ENCODE measurements at regions not wholly inside any gene's neighbourhood (a gene's known extent, or its start where the extent isn't known, plus 50 kb on each side); places are given as distances from the start of the nearest gene placed in this dataset.

DNA sequence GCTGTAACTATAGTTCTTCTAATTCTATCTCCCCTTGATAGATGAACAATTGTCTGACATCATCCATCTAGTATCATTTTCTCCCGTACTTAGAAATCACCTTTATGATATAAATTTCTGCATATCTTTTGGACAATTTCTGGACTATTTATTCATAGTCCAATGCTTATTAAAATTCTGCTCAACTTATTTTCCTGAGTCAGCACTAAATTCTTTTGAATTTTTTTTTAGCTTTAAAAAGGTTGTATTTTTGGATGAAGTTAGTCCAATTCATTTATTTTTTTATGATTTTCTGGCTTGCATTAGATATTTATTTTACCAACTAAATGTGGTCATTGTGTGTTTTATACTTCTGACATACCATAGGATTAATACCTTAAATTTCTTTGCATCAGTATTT lies 538.5 kb upstream of the DCC start:
- no peaks in the 10 kb centered on the region for H3K4me1 Mint-ChIP-seq
- TF ChIP-seq, protein P1, sequence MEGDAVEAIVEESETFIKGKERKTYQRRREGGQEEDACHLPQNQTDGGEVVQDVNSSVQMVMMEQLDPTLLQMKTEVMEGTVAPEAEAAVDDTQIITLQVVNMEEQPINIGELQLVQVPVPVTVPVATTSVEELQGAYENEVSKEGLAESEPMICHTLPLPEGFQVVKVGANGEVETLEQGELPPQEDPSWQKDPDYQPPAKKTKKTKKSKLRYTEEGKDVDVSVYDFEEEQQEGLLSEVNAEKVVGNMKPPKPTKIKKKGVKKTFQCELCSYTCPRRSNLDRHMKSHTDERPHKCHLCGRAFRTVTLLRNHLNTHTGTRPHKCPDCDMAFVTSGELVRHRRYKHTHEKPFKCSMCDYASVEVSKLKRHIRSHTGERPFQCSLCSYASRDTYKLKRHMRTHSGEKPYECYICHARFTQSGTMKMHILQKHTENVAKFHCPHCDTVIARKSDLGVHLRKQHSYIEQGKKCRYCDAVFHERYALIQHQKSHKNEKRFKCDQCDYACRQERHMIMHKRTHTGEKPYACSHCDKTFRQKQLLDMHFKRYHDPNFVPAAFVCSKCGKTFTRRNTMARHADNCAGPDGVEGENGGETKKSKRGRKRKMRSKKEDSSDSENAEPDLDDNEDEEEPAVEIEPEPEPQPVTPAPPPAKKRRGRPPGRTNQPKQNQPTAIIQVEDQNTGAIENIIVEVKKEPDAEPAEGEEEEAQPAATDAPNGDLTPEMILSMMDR (IDR thresholded peaks at IDR 0.05; ENCODE audit: unreplicated experiment in 3 of 3): no peak
- H3K27me3 Mint-ChIP-seq (ENCODE audit: low read depth): peaks cover 4% of the 10 kb centered on the region
- H3K4me3 Mint-ChIP-seq: no peak overlapping the region
- H3K36me3 Mint-ChIP-seq (ENCODE audit: low read depth): no peaks in the 10 kb centered on the region
- peaks cover 5% of the 10 kb centered on the region for H3K9me3 Mint-ChIP-seq
- H3K27ac Mint-ChIP-seq: no peak overlapping the region

DNA sequence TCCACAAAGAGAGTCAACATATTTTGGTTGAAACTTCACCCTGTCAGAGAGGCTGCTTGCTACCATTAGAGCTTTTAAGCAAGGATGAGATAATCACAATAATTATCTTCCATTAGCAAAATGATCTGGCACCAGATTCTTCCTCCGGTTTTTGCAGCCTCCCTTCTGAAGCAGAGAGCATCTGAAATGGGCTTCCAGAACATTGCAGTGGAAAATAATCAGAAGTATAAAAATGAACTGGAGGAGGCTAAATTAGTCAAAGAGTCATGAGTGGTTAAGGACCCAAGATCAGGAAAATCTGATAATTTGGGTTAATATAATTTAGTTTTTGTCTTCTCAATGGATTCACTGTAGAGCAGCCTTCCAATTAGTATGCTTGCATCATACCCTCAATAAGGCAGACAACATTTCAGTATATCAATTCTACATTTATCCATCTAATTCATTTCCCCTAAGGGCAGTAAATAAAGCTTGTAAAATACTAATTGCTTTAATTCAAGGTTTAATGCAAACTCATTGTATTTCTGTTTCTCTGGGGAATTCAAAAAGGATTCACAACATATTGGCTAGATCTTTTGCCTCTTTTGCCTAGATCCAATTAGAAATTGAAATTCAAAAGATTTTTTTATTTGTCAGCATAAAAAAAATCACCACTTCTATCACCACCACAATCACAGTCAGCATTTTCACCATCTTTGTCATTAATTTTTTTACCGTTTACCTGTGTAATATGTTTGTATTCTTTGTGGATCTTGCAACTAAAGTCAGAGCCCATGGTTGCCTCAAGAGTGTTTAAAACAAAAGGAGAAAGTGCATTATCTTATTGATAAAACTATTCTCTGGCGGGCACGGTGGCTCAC lies 537.2 kb upstream of the DCC start:
- no peak overlapping the region for H3K27ac Mint-ChIP-seq
- no peak overlapping the region for H3K4me3 Mint-ChIP-seq
- H3K4me1 Mint-ChIP-seq: no peaks in the 10 kb centered on the region
- no peaks in the 10 kb centered on the region for H3K36me3 Mint-ChIP-seq (ENCODE audit: low read depth)
- H3K27me3 Mint-ChIP-seq (ENCODE audit: low read depth): peaks cover 4% of the 10 kb centered on the region
- TF ChIP-seq, protein P1 (IDR thresholded peaks at IDR 0.05; ENCODE audit: unreplicated experiment in 3 of 3): no peak
- H3K9me3 Mint-ChIP-seq: peaks cover 5% of the 10 kb centered on the region

GRCh38 chr18:51807336-51807735 lies 532.7 kb upstream of the DCC start:
- TF ChIP-seq, protein P1 (IDR thresholded peaks at IDR 0.05; ENCODE audit: unreplicated experiment in 3 of 3): no peak
- H3K36me3 Mint-ChIP-seq (ENCODE audit: low read depth): no peaks in the 10 kb centered on the region
- no peaks in the 10 kb centered on the region for H3K4me1 Mint-ChIP-seq
- H3K27ac Mint-ChIP-seq: no peak overlapping the region
- no peaks in the 10 kb centered on the region for H3K9me3 Mint-ChIP-seq
- H3K4me3 Mint-ChIP-seq: no peak overlapping the region
- H3K27me3 Mint-ChIP-seq (ENCODE audit: low read depth): peaks cover 4% of the 10 kb centered on the region

- H3K36me3 Mint-ChIP-seq (ENCODE audit: low read depth): no peaks in the 10 kb centered on the region
- no peaks in the 10 kb centered on the region for H3K4me1 Mint-ChIP-seq
- H3K9me3 Mint-ChIP-seq: no peaks in the 10 kb centered on the region
- TF ChIP-seq, protein P1 (IDR thresholded peaks at IDR 0.05; ENCODE audit: unreplicated experiment in 3 of 3): no peak
- H3K27ac Mint-ChIP-seq: no peak overlapping the region
- H3K4me3 Mint-ChIP-seq: no peak overlapping the region
- H3K27me3 Mint-ChIP-seq (ENCODE audit: low read depth): no peaks in the 10 kb centered on the region
Observed at GRCh38 chr18:51811883-51812282, 528.1 kb upstream of the DCC start.

DNA sequence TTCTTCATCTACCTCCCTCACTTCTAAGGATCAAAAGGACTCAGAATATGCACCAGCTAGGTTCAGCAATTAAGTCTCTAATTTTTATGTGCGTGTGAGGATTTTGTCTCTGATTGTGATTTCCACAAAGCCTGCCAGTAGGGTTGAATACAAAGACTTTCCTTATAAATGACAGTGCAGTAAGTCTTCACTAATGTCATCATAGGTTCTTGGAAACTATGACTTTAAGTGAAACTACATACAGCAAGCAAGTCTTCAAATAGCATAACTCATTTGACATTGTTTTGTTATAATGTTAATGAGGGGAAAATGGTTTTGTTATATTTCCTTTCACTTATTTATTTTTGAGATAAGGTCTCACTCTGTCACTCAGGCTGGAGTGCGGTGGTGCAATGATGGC lies 526.3 kb upstream of the DCC start:
- H3K27me3 Mint-ChIP-seq (ENCODE audit: low read depth): no peaks in the 10 kb centered on the region
- no peaks in the 10 kb centered on the region for H3K36me3 Mint-ChIP-seq (ENCODE audit: low read depth)
- H3K4me3 Mint-ChIP-seq: no peak overlapping the region
- H3K9me3 Mint-ChIP-seq: no peaks in the 10 kb centered on the region
- no peaks in the 10 kb centered on the region for H3K4me1 Mint-ChIP-seq
- no peak overlapping the region for H3K27ac Mint-ChIP-seq
- TF ChIP-seq, protein P1 (IDR thresholded peaks at IDR 0.05; ENCODE audit: unreplicated experiment in 3 of 3): no peak

GRCh38 chr18:51821610-51822009 lies 518.4 kb upstream of the DCC start:
- H3K27me3 Mint-ChIP-seq (ENCODE audit: low read depth): peaks cover 3% of the 10 kb centered on the region
- H3K27ac Mint-ChIP-seq: no peak overlapping the region
- TF ChIP-seq, protein P1 (IDR thresholded peaks at IDR 0.05; ENCODE audit: unreplicated experiment in 3 of 3): no peak
- H3K9me3 Mint-ChIP-seq: no peaks in the 10 kb centered on the region
- no peaks in the 10 kb centered on the region for H3K36me3 Mint-ChIP-seq (ENCODE audit: low read depth)
- no peaks in the 10 kb centered on the region for H3K4me1 Mint-ChIP-seq
- no peak overlapping the region for H3K4me3 Mint-ChIP-seq

Measured in nephron (organoid).